GM23338 (cell line): ENCODE measurements at regions not wholly inside any gene's neighbourhood (a gene's known extent, or its start where the extent isn't known, plus 50 kb on each side); places are given as distances from the start of the nearest gene placed in this dataset.

Experiments
- ATAC-seq: fragments of 200-7000 bp; cut with Tn5 transposase; 3 replicates; pipeline ENCODE4 v1.9.1; 2020
- DNase-seq: peaks from one replicate; pipeline ENCODE4 v3.0.0-alpha.2; 2015; ENCODE audit warnings: low spot score
- H2AFZ ChIP-seq: fragments of 200-600 bp; sonication (generic); 2 replicates; pipeline ENCODE4 v1.8.0; 2016; ENCODE audit warnings: antibody characterized with exemption, mild to moderate bottlenecking, moderate library complexity
- H3F3A ChIP-seq: fragments of 200-600 bp; sonication (generic); replicated peaks from 2 replicates; pipeline ENCODE4 v1.8.0; 2017; ENCODE audit warnings: antibody characterized with exemption, mixed run types, low read depth
- H3K27ac ChIP-seq: fragments of 200-600 bp; sonication (generic); 2 replicates; pipeline ENCODE4 v1.6.1; 2016; ENCODE audit warnings: low read depth
- H3K27me3 ChIP-seq: fragments of 200-600 bp; sonication (generic); 2 replicates; pipeline ENCODE4 v1.8.0; 2016; ENCODE audit warnings: mild to moderate bottlenecking, mixed run types, moderate library complexity; ENCODE audit not compliant: insufficient read depth
- H3K36me3 ChIP-seq: fragments of 200-600 bp; sonication (generic); 2 replicates; pipeline ENCODE4 v1.8.0; 2016; ENCODE audit warnings: mild to moderate bottlenecking; ENCODE audit not compliant: insufficient read depth
- H3K4me1 ChIP-seq: fragments of 200-600 bp; sonication (generic); 2 replicates; pipeline ENCODE4 v1.8.0; 2016; ENCODE audit warnings: mild to moderate bottlenecking, moderate library complexity; ENCODE audit not compliant: insufficient read depth
- H3K4me2 ChIP-seq: fragments of 200-600 bp; sonication (generic); 2 replicates; pipeline ENCODE4 v1.7.1; 2017; ENCODE audit warnings: mixed run types
- H3K4me3 ChIP-seq: fragments of 200-600 bp; sonication (generic); 2 replicates; pipeline ENCODE4 v1.6.1; 2016; ENCODE audit warnings: mixed run types
- H3K79me2 ChIP-seq: fragments of 200-600 bp; sonication (generic); replicated peaks from 2 replicates; pipeline ENCODE4 v1.8.0; 2017; ENCODE audit warnings: mild to moderate bottlenecking; ENCODE audit not compliant: insufficient read depth
- H3K9me2 ChIP-seq: fragments of 200-600 bp; sonication (generic); 2 replicates; pipeline ENCODE4 v1.8.0; 2017; ENCODE audit not compliant: insufficient read depth
- H4K20me1 ChIP-seq: fragments of 200-600 bp; sonication (generic); replicated peaks from 2 replicates; pipeline ENCODE4 v1.8.0; 2017; ENCODE audit warnings: mild to moderate bottlenecking; ENCODE audit not compliant: insufficient read depth
- H3K27ac Mint-ChIP-seq: 2 replicates; pipeline ENCODE4 v1.8.0; 2020; ENCODE audit warnings: inconsistent platforms, mild to moderate bottlenecking, moderate library complexity, mixed read lengths
- H3K27me3 Mint-ChIP-seq: 3 replicates; pipeline ENCODE4 v1.8.0; 2022; ENCODE audit warnings: low read depth, mild to moderate bottlenecking, moderate library complexity, mixed read lengths, inconsistent platforms; ENCODE audit not compliant: insufficient read depth, poor library complexity
- H3K36me3 Mint-ChIP-seq: 3 replicates; pipeline ENCODE4 v1.8.0; 2021; ENCODE audit warnings: low read depth, mild to moderate bottlenecking, inconsistent platforms, moderate library complexity, mixed read lengths
- H3K4me1 Mint-ChIP-seq: 3 replicates; pipeline ENCODE4 v1.8.0; 2020; ENCODE audit warnings: mild to moderate bottlenecking, inconsistent platforms, mixed read lengths
- H3K4me3 Mint-ChIP-seq: 3 replicates; pipeline ENCODE4 v1.8.0; 2021; ENCODE audit warnings: moderate library complexity, mild to moderate bottlenecking, inconsistent platforms, mixed read lengths
- H3K9me3 Mint-ChIP-seq: 3 replicates; pipeline ENCODE4 v1.8.0; 2020; ENCODE audit warnings: moderate library complexity, mild to moderate bottlenecking, inconsistent platforms, mixed read lengths
- CREB1 ChIP-seq: fragments of 250-450 bp; sonication (Bioruptor Pico); IDR thresholded peaks from 2 replicates; pipeline ENCODE4 v1.5.0; 2020; ENCODE audit warnings: low read depth, mild to moderate bottlenecking, moderate library complexity
- EZH2 ChIP-seq: fragments of 200-600 bp; sonication (generic); IDR thresholded peaks from one replicate; pipeline ENCODE4 v1.8.0; 2017; ENCODE audit warnings: antibody characterized with exemption, mild to moderate bottlenecking, low read depth; ENCODE audit not compliant: unreplicated experiment
- EZH2phosphoT487 ChIP-seq: fragments of 200-600 bp; sonication (generic); IDR thresholded peaks from one replicate; pipeline ENCODE4 v1.8.1; 2018; ENCODE audit warnings: antibody characterized with exemption; ENCODE audit not compliant: unreplicated experiment
- NANOG ChIP-seq: IDR thresholded peaks from 2 replicates; pipeline ENCODE4 v1.6.1; 2016; ENCODE audit warnings: antibody characterized with exemption, borderline replicate concordance
- POLR2AphosphoS5 ChIP-seq: IDR thresholded peaks from 2 replicates; pipeline ENCODE4 v1.6.1; 2016; ENCODE audit warnings: antibody characterized with exemption, low read depth
- STAT1 ChIP-seq: IDR thresholded peaks from one replicate; pipeline ENCODE4 v1.6.1; 2016; ENCODE audit warnings: antibody characterized with exemption; ENCODE audit not compliant: unreplicated experiment
- ZNF114 ChIP-seq: fragments of 250-450 bp; sonication (Bioruptor Pico); IDR thresholded peaks from 2 replicates; pipeline ENCODE4 v1.5.0; 2020; ENCODE audit warnings: mild to moderate bottlenecking, moderate library complexity
- ZNF331 ChIP-seq: fragments of 250-450 bp; sonication (Bioruptor Pico); IDR thresholded peaks from 2 replicates; pipeline ENCODE4 v1.5.0; 2020; ENCODE audit warnings: low read depth, mild to moderate bottlenecking, moderate library complexity
- ZNF462 ChIP-seq: fragments of 250-450 bp; sonication (Bioruptor Pico); IDR thresholded peaks from 2 replicates; pipeline ENCODE4 v1.5.0; 2020; ENCODE audit warnings: mild to moderate bottlenecking, moderate library complexity
- TF ChIP-seq, protein P1 (sequence below): IDR thresholded peaks from 2 replicates; pipeline ENCODE4 v1.6.1; 2016; ENCODE audit warnings: antibody characterized with exemption

- no peak for TF ChIP-seq ZNF462 (CRISPR knock-in tag)
- no peak for TF ChIP-seq ZNF114 (CRISPR knock-in tag)
- no peak for TF ChIP-seq STAT1
These were observed 149.3 kb upstream of the ALKAL2 start (continued) for GRCh38 chr2:437180-437579.

DNA sequence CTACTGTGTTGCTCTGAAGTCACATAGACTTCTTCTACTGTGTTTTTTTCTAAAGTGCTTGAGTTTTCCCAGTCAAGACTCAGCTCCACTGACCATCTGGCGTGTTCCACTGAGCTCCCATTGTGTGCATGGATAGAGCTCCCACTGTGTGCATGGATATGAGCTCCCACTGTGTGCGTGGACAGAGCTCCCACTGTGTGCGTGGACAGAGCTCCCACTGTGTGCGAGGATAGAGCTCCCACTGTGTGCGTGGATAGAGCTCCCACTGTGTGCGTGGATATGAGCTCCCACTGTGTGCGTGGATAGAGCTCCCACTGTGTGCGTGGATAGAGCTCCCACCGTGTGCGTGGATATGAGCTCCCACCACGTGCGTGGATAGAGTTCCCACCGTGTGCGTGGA lies 148.3 kb upstream of the ALKAL2 start:
- Histone ChIP-seq H3K27ac (no peak overlapping the region), H3F3A (no peaks in the 10 kb centered on the region), H2AFZ (no peak overlapping the region), H3K4me1 (peaks cover 6% of the 10 kb centered on the region; the same call in 1 of the 2 replicates), H3K9me2 (no peaks in the 10 kb centered on the region), H3K27me3 (no peaks in the 10 kb centered on the region), H4K20me1 (no peaks in the 10 kb centered on the region), H3K4me2 (no peak overlapping the region), H3K36me3 (no peaks in the 10 kb centered on the region), H3K4me3 (no peak overlapping the region), H3K79me2 (no peaks in the 10 kb centered on the region)
- Mint-ChIP-seq H3K27me3 (peaks cover 10% of the 10 kb centered on the region), H3K4me1 (peaks cover 19% of the 10 kb centered on the region), H3K9me3 (no peaks in the 10 kb centered on the region), H3K36me3 (no peaks in the 10 kb centered on the region), H3K27ac (no peak overlapping the region), H3K4me3 (no peak overlapping the region)
- DNase-seq (no peak), ATAC-seq (no peak)
- TF ChIP-seq ZNF114 (CRISPR knock-in tag) = no peak
- TF ChIP-seq NANOG = no peak
- no peak for TF ChIP-seq CREB1 (CRISPR knock-in tag)
- TF ChIP-seq, protein P1, sequence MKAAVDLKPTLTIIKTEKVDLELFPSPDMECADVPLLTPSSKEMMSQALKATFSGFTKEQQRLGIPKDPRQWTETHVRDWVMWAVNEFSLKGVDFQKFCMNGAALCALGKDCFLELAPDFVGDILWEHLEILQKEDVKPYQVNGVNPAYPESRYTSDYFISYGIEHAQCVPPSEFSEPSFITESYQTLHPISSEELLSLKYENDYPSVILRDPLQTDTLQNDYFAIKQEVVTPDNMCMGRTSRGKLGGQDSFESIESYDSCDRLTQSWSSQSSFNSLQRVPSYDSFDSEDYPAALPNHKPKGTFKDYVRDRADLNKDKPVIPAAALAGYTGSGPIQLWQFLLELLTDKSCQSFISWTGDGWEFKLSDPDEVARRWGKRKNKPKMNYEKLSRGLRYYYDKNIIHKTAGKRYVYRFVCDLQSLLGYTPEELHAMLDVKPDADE = no peak
- no peak for TF ChIP-seq ZNF331 (CRISPR knock-in tag)
- TF ChIP-seq POLR2AphosphoS5 = no peak
- TF ChIP-seq EZH2 = no peak
- no peak for TF ChIP-seq EZH2phosphoT487
- no peak for TF ChIP-seq ZNF462 (CRISPR knock-in tag)
